ENCODE measurements at regions not wholly inside any gene's neighbourhood (a gene's known extent, or its start where the extent isn't known, plus 50 kb on each side); places are given as distances from the start of the nearest gene placed in this dataset.
"Not testable (repeated sequence)": the region's sequence is repeated elsewhere in the genome, so short reads cannot be mapped to it uniquely, and the experiment has no call there.

DNA sequence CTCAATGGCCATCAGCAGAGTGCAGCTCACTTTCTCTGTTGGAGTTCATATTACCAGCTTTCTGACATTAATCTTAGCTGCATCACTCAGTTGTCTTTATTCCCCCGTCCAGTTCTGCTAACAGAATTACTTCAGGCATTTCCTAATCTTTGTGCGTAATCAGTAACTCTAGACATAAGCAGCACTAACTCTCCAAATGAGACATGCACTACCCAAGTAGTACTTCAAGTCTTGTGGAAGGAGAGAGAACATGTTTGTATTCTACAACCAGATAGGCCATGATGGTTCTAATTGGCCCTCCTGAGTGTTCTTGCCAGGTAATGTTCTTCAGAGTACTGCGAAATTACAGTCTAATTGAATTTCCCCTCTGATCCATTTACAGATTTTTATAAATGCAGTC, 448.5 kb upstream of the RPS6KA3 start:
- no peak for DNase-seq (ENCODE audit: low spot score)

DNA sequence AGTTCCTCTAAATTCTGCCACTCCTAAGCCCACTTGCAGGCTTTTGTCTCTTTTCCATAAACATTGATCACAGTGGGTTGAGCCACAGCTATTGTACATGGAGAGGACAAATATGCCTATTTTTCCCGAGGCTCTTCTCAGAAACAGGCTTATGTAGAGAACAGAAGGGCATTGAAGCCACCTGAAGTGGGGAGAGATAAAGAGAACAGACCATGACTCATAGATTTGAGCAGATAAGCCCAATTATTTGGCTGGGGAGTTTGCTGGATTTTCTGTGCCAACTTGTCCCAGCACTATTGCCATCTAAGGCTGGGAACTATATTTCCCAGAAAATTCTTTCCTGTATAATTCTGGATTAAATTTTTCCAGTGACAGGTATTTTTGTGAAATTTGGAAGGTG, 446.1 kb upstream of the RPS6KA3 start:
- DNase-seq (ENCODE audit: low spot score), result no peak

DNA sequence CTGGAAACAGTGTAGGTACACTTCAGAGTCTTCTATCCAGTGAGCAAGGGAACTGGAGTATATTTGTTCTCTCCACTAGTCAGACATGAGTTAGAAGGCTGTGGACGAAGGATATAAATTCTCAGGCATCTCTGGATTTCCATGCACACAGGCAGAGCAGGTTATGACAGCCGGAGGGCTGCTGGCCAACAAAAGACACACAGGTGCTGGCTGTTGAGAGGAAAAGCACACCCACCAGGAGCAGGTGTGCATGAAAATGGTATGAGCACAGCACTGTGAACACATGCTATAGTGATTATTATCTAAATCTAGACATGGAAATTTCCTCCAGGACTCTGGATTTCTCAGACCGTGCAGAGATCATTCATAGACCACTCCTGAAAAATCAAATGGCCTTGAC, 444.7 kb upstream of the RPS6KA3 start:
- no peak for DNase-seq (ENCODE audit: low spot score)

DNA sequence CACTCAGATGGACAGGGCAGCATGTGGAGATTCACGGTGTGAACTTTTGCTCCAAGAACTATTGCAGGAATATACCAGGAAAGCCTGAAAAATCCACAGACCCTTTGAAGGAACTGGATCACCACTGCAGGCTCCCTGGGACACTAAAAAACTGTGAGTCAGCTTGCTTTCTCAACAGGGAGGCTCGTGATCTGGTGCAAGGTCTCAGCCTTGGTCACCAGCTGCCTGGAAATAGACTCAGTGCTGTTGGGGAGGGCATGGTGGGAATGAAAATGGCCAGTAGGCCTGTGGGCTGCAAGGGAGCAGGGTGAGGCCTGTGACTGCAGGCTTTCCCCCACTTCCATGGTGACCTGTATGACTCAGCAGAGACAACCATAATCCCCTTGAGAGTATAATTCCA, 426.4 kb upstream of the RPS6KA3 start:
- no peak for DNase-seq (ENCODE audit: low spot score)

DNA sequence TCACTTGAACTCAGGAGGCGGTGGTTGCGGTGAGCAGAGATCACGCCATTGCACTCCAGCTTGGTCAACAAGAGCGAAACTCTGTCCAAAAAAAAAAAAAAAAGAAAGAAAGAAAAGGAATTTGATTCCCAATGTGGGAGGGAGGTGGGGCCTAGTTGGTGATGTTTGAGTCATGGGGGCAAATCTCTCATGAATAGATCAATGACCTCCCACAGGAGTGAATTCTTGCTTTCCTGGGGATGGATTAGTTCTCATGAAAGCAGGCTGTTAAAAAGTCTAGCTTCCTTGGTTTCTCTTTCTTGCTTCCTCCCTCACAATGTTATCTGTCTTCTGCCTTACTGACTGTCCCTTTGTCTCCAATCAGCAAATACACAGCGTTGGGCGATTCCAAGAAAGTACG, 419.5 kb upstream of the RPS6KA3 start:
- no peak for DNase-seq (ENCODE audit: low spot score)

DNA sequence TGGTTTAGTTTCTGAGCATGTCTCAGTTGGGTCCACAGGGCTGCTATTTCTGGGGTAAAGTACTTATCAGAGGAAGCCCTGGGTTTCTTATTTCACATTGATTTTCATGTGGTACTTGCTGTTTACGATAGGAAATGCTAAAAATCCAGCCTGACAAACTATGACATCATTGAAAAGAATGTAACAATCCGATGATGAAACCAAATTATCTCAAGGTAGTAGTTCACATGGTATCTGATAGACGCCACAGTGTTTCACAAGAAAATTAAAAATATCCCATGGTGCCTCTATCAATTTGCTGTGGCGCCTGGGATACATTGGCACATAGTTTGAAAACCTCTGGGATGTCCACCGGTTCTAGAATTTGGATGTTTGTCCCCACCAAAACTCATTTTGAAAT, 418.9 kb upstream of the RPS6KA3 start:
- no peak for DNase-seq (ENCODE audit: low spot score)

DNA sequence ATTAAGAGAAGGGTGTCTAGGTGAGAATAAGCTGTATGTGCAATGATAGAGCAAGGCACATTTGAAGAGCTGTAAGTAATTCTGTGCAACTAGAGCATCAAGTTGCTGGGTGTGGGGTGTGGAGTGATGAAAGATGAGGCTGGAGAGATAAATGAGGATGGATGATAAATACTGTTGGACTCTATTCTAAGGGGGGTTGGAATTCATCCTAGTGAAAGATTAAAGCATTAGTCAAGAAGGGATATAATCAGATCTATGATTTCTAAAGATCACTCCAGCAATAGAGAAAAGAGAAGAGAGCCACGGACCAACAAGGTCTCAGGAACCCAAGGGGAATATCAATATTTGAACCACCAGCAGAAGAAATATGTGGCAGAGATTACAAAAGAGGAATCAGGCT, 415.0 kb upstream of the RPS6KA3 start:
- no peak for DNase-seq (ENCODE audit: low spot score)

DNA sequence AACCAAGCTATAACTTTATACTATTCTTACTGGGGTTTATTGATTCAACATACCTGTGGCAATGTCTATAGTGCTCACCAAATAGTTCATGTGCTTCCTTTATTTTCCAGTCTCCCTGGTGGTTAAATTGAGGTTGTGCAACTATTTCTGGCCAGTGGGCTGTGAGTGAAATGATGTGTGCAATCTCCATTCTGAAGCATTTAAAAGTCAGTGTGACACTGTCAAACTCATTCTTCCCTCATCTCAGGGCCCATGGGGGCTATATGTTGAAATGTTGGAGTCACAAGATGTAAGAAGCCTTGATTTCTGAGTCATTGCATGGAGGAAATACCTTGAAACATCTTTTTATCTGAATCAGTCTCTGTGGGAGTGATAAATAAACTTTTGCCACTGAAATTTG, 414.3 kb upstream of the RPS6KA3 start:
- DNase-seq (ENCODE audit: low spot score), result no peak

DNA sequence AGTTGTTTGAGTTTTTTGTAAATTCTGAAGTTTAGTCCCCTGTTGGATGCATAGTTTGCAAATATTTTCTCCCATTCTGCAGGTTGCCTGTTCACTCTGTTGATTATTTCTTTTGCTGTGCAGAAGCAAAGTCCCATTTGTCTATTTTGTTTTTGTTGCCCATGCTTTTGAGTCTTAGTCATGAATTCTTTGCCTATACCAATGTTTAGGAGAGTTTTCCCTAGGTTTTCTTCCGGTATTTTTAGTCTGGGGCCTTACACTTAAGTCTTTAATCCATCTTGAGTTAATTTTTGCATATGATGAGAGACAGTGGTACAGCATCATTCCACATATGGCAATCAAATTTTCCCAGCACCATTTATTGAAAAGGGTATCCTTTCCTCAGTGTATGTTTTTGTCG, 405.8 kb upstream of the RPS6KA3 start:
- no peak for DNase-seq (ENCODE audit: low spot score)

DNA sequence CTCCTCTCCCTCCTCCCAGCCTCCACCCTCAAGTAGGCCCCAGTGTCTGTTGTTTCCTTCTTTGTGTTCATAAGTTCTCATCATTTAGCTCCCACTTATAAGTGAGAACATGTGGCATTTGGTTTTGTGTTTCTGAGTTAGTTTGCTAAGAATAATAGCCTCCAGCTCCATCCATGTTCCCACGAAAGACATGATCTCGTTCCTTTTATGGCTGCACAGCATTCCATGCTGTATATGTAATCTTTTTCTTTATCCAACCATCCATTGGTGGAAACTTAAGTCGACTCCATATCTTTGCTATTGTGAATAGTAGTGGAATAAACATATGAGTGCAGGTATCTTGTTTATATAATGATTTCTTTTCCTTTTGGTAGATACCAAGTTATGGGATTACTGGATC, 405.0 kb upstream of the RPS6KA3 start:
- not testable (repeated sequence) for DNase-seq (ENCODE audit: low spot score)

DNA sequence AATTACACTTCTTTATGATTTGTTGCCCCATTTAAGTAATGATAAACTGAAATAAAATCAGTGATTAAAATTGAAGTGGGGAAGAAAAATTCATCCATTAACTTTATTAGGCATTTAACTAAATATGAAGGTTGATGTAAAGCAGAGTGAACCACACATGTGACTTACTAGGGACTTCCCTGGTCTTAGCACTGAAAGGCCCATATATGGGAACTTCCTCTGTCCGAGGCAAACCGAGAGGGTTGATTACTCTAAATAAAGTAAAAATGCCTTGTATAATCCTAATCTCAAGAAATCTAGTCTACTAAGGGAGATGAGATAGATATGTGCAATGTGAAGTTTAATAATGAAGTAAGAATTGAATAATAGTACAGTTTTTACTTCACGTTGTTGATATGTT, 403.9 kb upstream of the RPS6KA3 start:
- no peak for DNase-seq (ENCODE audit: low spot score)

DNA sequence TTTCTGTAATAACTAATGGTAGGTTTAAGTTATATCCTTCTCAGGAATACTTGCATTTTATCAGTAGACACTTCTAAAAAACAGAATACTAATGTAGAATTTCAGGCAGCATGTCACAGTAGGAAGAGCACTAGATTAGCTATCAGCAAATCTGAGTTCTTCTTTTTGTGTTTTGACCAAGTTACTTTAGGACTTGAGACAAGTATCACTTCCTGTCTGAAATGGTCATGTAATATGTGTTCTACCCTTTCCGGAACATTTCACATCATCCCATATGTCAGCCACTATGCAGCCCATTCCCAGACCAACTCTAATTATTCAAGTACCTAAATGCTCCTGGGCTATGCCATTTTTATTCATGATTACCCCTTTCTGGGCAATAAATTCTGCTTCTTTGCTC, 401.8 kb upstream of the RPS6KA3 start:
- no peak for DNase-seq (ENCODE audit: low spot score)

DNA sequence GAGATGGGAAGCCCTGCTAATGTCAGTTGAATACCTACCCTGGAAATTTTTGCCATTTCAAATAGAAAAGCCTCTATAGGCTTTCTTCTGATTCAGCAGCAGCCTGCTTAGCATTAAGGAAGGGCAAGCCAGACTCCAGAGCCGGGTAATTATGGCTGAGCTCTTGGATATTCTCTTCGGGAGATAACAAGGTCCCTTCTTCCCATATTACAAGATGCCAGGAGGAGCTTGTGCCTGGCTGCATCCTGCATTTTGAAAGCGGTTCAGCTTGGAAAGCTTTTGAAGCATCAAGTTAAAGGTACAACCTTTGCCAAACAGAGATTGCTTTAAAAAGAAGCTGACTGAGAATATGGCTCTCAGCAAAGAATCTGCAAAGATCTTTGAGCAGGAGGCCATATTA, 399.6 kb upstream of the RPS6KA3 start:
- no peak for DNase-seq (ENCODE audit: low spot score)

DNA sequence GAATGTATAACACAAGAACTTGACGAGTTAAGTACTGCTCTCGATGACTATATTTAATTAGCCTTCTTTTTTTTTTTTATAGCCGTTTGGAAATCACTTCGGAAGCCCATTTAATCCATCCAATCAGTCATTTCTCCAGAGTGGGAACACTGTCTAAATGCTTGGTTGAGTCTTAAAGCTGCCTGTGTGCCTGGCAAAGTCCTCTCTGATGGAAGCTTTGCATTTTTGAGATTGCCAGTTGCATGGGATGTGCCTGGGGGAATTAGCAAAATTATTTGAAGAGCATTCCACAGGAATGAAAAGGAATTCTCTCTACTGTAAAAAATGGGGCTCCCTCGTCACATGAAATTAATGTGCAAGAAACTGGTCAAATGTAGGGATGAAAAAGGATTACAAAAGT, 398.8 kb upstream of the RPS6KA3 start:
- no peak for DNase-seq (ENCODE audit: low spot score)

DNA sequence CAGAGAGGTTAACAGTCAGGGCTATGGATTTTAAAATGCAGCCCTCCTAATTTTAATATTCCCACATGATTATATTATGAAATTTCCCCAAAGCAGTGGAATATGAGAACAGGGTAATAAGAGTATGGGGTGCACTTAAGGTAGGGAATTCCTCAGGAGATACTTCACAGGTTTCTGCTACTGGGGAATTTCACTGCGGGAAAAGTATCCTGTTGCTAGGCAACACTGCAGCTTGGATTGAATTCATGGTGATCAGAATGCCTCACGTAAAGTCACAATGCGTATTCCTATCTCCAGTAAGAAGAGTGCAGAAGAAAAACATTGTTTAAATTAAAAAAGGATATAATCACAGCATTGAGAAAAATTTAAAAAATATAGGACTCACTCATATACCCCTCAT, 398.1 kb upstream of the RPS6KA3 start:
- no peak for DNase-seq (ENCODE audit: low spot score)

DNA sequence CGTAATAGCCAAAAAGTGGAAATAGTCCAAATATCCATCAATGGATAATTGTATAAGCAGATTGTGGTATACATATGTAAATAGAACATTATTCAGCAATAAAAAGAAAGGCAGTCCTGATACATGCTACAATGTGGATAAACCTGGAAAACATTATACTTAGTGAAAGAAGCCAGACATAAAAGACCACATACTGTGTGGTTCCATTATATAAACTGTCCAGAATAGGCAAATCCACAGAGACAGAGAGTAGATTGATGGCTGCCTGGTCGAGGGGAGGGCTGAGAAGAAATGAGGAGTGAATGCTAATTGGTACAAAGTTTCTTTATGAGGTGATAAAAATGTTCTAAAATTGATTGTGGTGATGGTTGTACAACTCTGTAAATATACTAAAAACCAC, 397.4 kb upstream of the RPS6KA3 start:
- no peak for DNase-seq (ENCODE audit: low spot score)

DNA sequence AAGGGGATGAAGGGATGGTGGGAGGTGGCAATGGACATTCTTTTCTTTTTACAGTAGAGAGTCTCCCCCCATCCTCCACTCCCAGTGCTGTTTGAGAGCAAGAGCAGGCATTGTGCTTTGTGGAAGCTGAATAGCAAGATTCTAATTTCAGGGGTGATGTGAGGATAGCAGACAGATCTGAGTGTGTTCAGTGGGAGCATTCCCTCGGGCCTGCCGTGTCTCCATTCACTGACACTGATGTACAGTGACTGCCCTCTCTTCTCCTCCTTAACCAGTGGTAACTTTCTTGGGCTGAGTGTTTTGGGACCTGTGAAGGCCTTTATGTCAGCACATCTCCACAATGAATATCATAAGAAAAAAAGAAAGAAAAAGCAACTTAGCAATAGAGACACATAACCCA, 396.6 kb upstream of the RPS6KA3 start:
- no peak for DNase-seq (ENCODE audit: low spot score)

DNA sequence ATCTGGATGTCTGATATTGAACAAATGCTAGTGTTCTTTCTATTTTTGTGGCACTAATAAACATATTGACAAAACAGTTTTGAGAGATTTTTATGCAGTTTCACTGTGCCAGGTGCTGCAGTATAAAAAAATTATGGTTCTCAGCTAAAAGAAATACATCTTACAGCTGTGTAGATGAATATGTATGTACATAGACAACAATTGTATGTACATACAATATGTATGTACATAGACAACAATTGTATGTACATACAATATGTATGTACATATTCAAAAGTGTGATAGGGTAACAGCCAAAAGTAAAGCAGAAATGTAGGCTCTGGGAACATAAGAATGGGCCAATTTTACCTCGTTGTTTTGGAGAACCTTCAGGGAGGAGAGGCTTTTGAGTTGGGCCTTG, 390.0 kb upstream of the RPS6KA3 start:
- no peak for DNase-seq (ENCODE audit: low spot score)

DNA sequence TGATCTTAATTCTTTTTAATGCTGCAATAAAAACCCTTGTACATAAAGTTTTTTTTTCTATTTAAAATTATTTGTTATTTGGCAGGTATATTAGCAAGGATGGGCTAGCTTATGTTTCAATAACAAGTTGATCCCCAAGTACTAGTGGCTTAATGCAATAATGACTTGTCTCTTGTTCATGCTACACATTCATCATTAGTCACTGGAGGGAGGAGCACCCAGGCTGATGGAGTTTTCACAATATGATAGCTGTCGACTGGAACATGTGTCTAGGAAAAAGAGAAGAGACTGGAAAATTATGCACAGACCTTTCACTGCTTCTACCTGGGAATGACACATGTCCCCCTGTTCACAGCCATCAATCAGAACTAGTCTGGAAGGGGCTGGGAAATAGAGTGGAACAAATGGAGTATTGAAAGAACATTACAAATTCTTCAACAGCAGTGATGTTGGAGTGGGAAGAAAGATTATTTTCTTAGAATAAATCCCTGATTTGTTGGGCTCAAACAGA, 387.9 kb upstream of the RPS6KA3 start:
- DNase-seq (ENCODE audit: low spot score), result no peak

DNA sequence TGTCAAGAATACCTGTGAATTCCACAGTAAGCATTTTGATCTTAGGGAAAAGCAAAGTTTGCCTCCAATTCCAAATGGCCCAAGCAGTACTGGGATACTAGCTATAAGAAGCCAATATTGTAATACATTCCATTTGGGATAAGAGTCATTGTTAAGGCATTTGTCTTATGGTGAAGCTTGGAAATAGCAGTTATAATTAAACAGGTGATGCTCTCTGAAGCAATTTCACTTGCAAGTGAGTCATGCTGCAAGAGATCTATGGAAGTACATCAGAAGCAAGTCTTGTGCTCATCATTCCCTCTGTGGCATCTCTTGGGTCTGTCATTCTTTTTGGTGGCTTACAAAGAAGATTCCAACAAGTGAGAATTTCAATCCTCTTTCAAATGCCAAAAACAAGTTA, 386.4 kb upstream of the RPS6KA3 start:
- DNase-seq (ENCODE audit: low spot score), result no peak

DNA sequence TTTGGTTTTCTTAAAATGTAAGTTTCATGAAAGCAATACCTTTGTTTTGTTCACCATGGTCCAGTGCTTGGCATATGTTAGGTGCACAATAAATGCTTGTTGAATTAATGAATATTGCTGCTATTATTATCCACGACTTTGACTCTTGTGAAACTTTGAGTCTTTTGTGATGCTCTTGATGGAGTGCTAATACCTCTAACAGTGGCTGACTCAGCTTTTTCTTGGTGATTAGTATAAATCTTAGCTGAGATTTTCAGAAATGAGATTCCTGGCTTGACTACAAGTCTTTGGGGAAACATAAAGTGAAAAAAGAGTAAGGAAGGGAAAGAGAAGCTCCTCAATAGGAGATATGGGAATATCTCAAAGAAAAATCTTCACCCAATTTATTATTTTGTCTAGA, 375.2 kb upstream of the RPS6KA3 start:
- no peak for DNase-seq (ENCODE audit: low spot score)

DNA sequence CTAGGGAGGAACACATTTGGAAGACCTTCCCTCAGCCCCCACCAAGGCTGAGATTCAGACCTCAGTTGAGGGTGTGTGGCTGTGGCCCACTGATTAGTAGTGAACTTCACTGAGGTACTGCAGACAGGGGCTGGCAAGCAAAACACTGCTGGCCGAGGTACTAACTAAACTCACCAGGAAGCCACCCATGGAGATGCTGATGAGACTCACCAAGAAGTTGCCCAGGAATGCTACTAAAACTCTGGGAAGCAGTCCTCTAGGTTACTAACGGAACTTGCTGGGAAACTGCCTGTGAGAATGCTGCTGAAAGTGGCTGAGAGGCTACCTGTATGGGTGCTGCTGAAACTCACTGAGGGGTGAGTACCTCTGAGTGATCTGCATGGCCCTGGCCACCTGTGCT, 372.4 kb upstream of the RPS6KA3 start:
- DNase-seq (ENCODE audit: low spot score), result no peak

DNA sequence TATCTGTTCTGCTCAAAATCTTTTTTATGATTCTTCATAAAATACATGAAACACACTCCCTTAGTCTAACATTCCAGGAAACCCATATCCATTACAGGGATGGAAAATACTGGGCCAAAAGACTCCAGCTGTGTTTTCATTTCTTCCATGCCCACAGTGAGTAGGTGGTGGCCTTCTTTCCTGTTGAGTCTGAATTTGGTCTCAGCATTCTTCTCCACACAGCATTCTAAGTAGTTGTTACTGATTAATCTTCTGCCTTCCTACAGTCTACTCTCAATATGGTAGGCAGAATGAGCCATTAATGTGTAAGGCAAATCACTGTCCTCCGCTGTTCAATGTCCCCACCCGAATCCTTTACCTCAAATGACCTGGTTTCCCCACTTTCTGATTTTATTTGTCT, 370.6 kb upstream of the RPS6KA3 start:
- DNase-seq (ENCODE audit: low spot score), result no peak

DNA sequence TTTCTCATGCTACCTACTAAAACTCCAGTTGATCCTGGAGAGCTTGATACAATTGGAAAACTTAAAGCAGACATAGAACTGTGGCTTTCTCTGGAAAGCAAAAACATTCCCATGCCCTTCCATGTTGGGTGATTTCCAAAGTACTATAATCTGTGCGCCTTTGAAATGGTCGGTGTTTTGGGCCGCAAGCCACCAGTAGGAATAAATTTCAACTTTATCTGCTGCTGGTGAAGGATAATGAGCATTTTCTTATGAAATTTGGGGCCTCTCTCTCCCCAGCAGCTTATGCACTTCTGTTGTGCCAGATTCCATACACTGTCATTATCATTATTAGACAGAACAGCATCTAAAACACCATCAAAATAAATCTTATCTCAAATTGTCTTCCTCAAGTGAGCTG, 366.7 kb upstream of the RPS6KA3 start:
- no peak for DNase-seq (ENCODE audit: low spot score)

DNA sequence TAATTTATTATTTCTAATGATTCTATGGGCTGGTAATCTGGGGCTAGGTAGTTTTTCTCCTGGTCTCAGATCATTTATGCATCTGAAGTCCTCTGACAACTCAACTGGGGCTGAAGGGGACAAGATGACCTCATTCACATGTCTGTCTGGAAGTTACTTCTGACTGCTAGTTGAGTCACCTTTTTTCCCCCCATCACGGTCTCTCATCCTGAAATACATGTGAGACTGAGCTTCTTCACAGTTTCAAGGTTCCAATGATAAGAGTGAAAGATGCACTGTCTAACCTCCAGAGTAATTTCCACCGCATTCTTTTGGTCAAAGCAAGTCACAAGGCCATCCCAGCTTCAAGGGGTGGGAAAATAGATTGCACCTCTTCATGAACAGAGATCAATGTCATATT, 356.7 kb upstream of the RPS6KA3 start:
- DNase-seq (ENCODE audit: low spot score), result no peak
